Upper lobe of left lung (tissue), 4 donors: ENCODE measurements at regions not wholly inside any gene's neighbourhood (a gene's known extent, or its start where the extent isn't known, plus 50 kb on each side); places are given as distances from the start of the nearest gene placed in this dataset.

ENCODE experiments used
- CTCF ChIP-seq, 6 experiments: fragments of 450-650 bp in 4 of 6; fragments of 200-600 bp in 2 of 6; sonication (generic) in 2 of 6; IDR thresholded peaks; one replicate each; pipeline ENCODE4 v1.5.1; 2016 to 2019; ENCODE audit warnings: antibody characterized with exemption in 6 of 6
- EP300 ChIP-seq, 4 donors: sonication (generic); formaldehyde crosslinking; IDR thresholded peaks; one replicate each; pipeline ENCODE4 v1.5.1; 2017; ENCODE audit warnings: antibody characterized with exemption in 4 of 4, control low read depth in 2 of 4
- POLR2A ChIP-seq, 4 donors: fragments of 450-650 bp; IDR thresholded peaks; one replicate each; pipeline ENCODE4 v1.5.1; 2016 to 2017; ENCODE audit warnings: antibody characterized with exemption in 4 of 4, mild to moderate bottlenecking in 2 of 4
- POLR2AphosphoS5 ChIP-seq, 2 donors: sonication (generic); formaldehyde crosslinking; IDR thresholded peaks; one replicate each; pipeline ENCODE4 v1.5.1; 2017; ENCODE audit warnings: antibody characterized with exemption in 2 of 2

GRCh38 chr6:81128671-81129070 is 623.8 kb downstream of the TENT5A start:
- no peak for TF ChIP-seq EP300 (IDR thresholded peaks at IDR 0.05)
- no peak for TF ChIP-seq POLR2AphosphoS5 (IDR thresholded peaks at IDR 0.05)
- TF ChIP-seq CTCF (IDR thresholded peaks at IDR 0.05): no peak
- no peak for TF ChIP-seq POLR2A (IDR thresholded peaks at IDR 0.05)
